GM23338 (cell line): ENCODE measurements at regions not wholly inside any gene's neighbourhood (a gene's known extent, or its start where the extent isn't known, plus 50 kb on each side); places are given as distances from the start of the nearest gene placed in this dataset.
A peak's percentile ranks its signal among the peaks of the same experiment; 100 is the strongest.

Experiments
- ATAC-seq: fragments of 200-7000 bp; cut with Tn5 transposase; 3 replicates; pipeline ENCODE4 v1.9.1; 2020
- DNase-seq: peaks from one replicate; pipeline ENCODE4 v3.0.0-alpha.2; 2015; ENCODE audit warnings: low spot score
- H2AFZ ChIP-seq: fragments of 200-600 bp; sonication (generic); 2 replicates; pipeline ENCODE4 v1.8.0; 2016; ENCODE audit warnings: antibody characterized with exemption, mild to moderate bottlenecking, moderate library complexity
- H3F3A ChIP-seq: fragments of 200-600 bp; sonication (generic); replicated peaks from 2 replicates; pipeline ENCODE4 v1.8.0; 2017; ENCODE audit warnings: antibody characterized with exemption, mixed run types, low read depth
- H3K27ac ChIP-seq: fragments of 200-600 bp; sonication (generic); 2 replicates; pipeline ENCODE4 v1.6.1; 2016; ENCODE audit warnings: low read depth
- H3K27me3 ChIP-seq: fragments of 200-600 bp; sonication (generic); 2 replicates; pipeline ENCODE4 v1.8.0; 2016; ENCODE audit warnings: mild to moderate bottlenecking, mixed run types, moderate library complexity; ENCODE audit not compliant: insufficient read depth
- H3K36me3 ChIP-seq: fragments of 200-600 bp; sonication (generic); 2 replicates; pipeline ENCODE4 v1.8.0; 2016; ENCODE audit warnings: mild to moderate bottlenecking; ENCODE audit not compliant: insufficient read depth
- H3K4me1 ChIP-seq: fragments of 200-600 bp; sonication (generic); 2 replicates; pipeline ENCODE4 v1.8.0; 2016; ENCODE audit warnings: mild to moderate bottlenecking, moderate library complexity; ENCODE audit not compliant: insufficient read depth
- H3K4me2 ChIP-seq: fragments of 200-600 bp; sonication (generic); 2 replicates; pipeline ENCODE4 v1.7.1; 2017; ENCODE audit warnings: mixed run types
- H3K4me3 ChIP-seq: fragments of 200-600 bp; sonication (generic); 2 replicates; pipeline ENCODE4 v1.6.1; 2016; ENCODE audit warnings: mixed run types
- H3K79me2 ChIP-seq: fragments of 200-600 bp; sonication (generic); replicated peaks from 2 replicates; pipeline ENCODE4 v1.8.0; 2017; ENCODE audit warnings: mild to moderate bottlenecking; ENCODE audit not compliant: insufficient read depth
- H3K9me2 ChIP-seq: fragments of 200-600 bp; sonication (generic); 2 replicates; pipeline ENCODE4 v1.8.0; 2017; ENCODE audit not compliant: insufficient read depth
- H4K20me1 ChIP-seq: fragments of 200-600 bp; sonication (generic); replicated peaks from 2 replicates; pipeline ENCODE4 v1.8.0; 2017; ENCODE audit warnings: mild to moderate bottlenecking; ENCODE audit not compliant: insufficient read depth
- H3K27ac Mint-ChIP-seq: 2 replicates; pipeline ENCODE4 v1.8.0; 2020; ENCODE audit warnings: inconsistent platforms, mild to moderate bottlenecking, moderate library complexity, mixed read lengths
- H3K27me3 Mint-ChIP-seq: 3 replicates; pipeline ENCODE4 v1.8.0; 2022; ENCODE audit warnings: low read depth, mild to moderate bottlenecking, moderate library complexity, mixed read lengths, inconsistent platforms; ENCODE audit not compliant: insufficient read depth, poor library complexity
- H3K36me3 Mint-ChIP-seq: 3 replicates; pipeline ENCODE4 v1.8.0; 2021; ENCODE audit warnings: low read depth, mild to moderate bottlenecking, inconsistent platforms, moderate library complexity, mixed read lengths
- H3K4me1 Mint-ChIP-seq: 3 replicates; pipeline ENCODE4 v1.8.0; 2020; ENCODE audit warnings: mild to moderate bottlenecking, inconsistent platforms, mixed read lengths
- H3K4me3 Mint-ChIP-seq: 3 replicates; pipeline ENCODE4 v1.8.0; 2021; ENCODE audit warnings: moderate library complexity, mild to moderate bottlenecking, inconsistent platforms, mixed read lengths
- H3K9me3 Mint-ChIP-seq: 3 replicates; pipeline ENCODE4 v1.8.0; 2020; ENCODE audit warnings: moderate library complexity, mild to moderate bottlenecking, inconsistent platforms, mixed read lengths
- CREB1 ChIP-seq: fragments of 250-450 bp; sonication (Bioruptor Pico); IDR thresholded peaks from 2 replicates; pipeline ENCODE4 v1.5.0; 2020; ENCODE audit warnings: low read depth, mild to moderate bottlenecking, moderate library complexity
- EZH2phosphoT487 ChIP-seq: fragments of 200-600 bp; sonication (generic); IDR thresholded peaks from one replicate; pipeline ENCODE4 v1.8.1; 2018; ENCODE audit warnings: antibody characterized with exemption; ENCODE audit not compliant: unreplicated experiment
- JUNB ChIP-seq: IDR thresholded peaks from one replicate; pipeline ENCODE4 v1.6.1; 2016; ENCODE audit warnings: antibody characterized with exemption; ENCODE audit not compliant: unreplicated experiment
- NANOG ChIP-seq: IDR thresholded peaks from 2 replicates; pipeline ENCODE4 v1.6.1; 2016; ENCODE audit warnings: antibody characterized with exemption, borderline replicate concordance
- STAT1 ChIP-seq: IDR thresholded peaks from one replicate; pipeline ENCODE4 v1.6.1; 2016; ENCODE audit warnings: antibody characterized with exemption; ENCODE audit not compliant: unreplicated experiment
- ZNF114 ChIP-seq: fragments of 250-450 bp; sonication (Bioruptor Pico); IDR thresholded peaks from 2 replicates; pipeline ENCODE4 v1.5.0; 2020; ENCODE audit warnings: mild to moderate bottlenecking, moderate library complexity
- TF ChIP-seq, protein P1 (sequence below): IDR thresholded peaks from one replicate; pipeline ENCODE4 v1.6.1; 2018; ENCODE audit warnings: antibody characterized with exemption; ENCODE audit not compliant: unreplicated experiment
- TF ChIP-seq, protein P2 (sequence below), 2 experiments: fragments of 200-600 bp in 1 of 2; sonication (generic) in 1 of 2; conservative IDR thresholded peaks; 2 replicates each; pipeline versions ENCODE4 v1.5.1 to v1.6.1; 2016 to 2017; ENCODE audit warnings: antibody characterized with exemption in 2 of 2, low read depth in 2 of 2, mild to moderate bottlenecking in 2 of 2, moderate library complexity in 1 of 2
- TF ChIP-seq, protein P3 (sequence below): fragments of 250-450 bp; sonication (Bioruptor Pico); IDR thresholded peaks from 2 replicates; pipeline ENCODE4 v1.5.0; 2020; ENCODE audit warnings: mild to moderate bottlenecking, moderate library complexity

DNA sequence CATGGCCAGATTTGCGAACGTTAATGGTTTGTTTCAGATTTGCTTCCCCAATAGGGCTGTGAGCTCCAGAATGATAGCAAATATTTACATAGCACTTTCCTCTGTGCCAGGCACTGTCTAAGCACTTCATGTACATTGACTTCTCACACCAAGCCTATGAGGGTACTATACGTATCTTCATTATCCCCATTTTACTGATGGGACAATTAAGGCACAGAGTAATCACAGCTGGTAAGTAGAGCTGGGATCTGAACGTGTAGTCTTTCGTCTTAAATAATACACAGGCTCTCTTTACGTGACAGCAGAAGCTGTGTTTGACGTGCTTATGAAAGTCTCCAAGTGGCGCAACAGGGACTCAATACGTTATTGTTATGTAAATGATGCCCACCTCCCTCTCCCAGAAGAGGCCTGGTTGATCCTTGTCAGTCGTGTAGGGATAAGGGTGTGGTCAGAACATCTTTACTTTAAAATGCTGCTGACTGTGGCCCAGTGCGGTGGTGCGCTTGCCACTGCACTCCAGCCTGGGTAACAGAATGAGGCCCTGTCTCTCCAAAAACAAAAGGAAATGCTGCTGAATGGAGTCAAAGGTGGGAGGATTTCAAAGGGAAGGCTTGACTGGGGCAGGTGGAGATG is 66.3 kb upstream of the TCL1B start:
- no peak overlapping the region for H3K4me3 ChIP-seq
- peaks cover 13% of the 10 kb centered on the region; the same call in 1 of the 2 replicates for H3K9me2 ChIP-seq
- Mint-ChIP-seq H3K4me3 (no peak overlapping the region), H3K36me3 (no peaks in the 10 kb centered on the region), H3K27ac (no peak overlapping the region), H3K27me3 (peaks cover 9% of the 10 kb centered on the region), H3K4me1 (peaks cover 39% of the 10 kb centered on the region), H3K9me3 (no peaks in the 10 kb centered on the region)
- H3K79me2 ChIP-seq = no peaks in the 10 kb centered on the region
- H3K36me3 ChIP-seq = no peaks in the 10 kb centered on the region
- H3K4me2 ChIP-seq = peak overlapping the region; percentile 53; the same call in 1 of the 2 replicates
- no peak overlapping the region; the same call in 1 of the 2 replicates for H2AFZ ChIP-seq
- H4K20me1 ChIP-seq = no peaks in the 10 kb centered on the region
- DNase-seq (peak; percentile 49), ATAC-seq (peak; percentile 79)
- no peak overlapping the region for H3K27ac ChIP-seq
- no peaks in the 10 kb centered on the region for H3F3A ChIP-seq
- no peaks in the 10 kb centered on the region for H3K27me3 ChIP-seq
- peaks cover 26% of the 10 kb centered on the region for H3K4me1 ChIP-seq
- TF ChIP-seq JUNB (no peak), STAT1 (no peak), CREB1 (CRISPR knock-in tag) (no peak), ZNF114 (no peak), EZH2phosphoT487 (no peak), NANOG (no peak)
- TF ChIP-seq, protein P1, sequence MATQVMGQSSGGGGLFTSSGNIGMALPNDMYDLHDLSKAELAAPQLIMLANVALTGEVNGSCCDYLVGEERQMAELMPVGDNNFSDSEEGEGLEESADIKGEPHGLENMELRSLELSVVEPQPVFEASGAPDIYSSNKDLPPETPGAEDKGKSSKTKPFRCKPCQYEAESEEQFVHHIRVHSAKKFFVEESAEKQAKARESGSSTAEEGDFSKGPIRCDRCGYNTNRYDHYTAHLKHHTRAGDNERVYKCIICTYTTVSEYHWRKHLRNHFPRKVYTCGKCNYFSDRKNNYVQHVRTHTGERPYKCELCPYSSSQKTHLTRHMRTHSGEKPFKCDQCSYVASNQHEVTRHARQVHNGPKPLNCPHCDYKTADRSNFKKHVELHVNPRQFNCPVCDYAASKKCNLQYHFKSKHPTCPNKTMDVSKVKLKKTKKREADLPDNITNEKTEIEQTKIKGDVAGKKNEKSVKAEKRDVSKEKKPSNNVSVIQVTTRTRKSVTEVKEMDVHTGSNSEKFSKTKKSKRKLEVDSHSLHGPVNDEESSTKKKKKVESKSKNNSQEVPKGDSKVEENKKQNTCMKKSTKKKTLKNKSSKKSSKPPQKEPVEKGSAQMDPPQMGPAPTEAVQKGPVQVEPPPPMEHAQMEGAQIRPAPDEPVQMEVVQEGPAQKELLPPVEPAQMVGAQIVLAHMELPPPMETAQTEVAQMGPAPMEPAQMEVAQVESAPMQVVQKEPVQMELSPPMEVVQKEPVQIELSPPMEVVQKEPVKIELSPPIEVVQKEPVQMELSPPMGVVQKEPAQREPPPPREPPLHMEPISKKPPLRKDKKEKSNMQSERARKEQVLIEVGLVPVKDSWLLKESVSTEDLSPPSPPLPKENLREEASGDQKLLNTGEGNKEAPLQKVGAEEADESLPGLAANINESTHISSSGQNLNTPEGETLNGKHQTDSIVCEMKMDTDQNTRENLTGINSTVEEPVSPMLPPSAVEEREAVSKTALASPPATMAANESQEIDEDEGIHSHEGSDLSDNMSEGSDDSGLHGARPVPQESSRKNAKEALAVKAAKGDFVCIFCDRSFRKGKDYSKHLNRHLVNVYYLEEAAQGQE = no peak
- TF ChIP-seq, protein P2, sequence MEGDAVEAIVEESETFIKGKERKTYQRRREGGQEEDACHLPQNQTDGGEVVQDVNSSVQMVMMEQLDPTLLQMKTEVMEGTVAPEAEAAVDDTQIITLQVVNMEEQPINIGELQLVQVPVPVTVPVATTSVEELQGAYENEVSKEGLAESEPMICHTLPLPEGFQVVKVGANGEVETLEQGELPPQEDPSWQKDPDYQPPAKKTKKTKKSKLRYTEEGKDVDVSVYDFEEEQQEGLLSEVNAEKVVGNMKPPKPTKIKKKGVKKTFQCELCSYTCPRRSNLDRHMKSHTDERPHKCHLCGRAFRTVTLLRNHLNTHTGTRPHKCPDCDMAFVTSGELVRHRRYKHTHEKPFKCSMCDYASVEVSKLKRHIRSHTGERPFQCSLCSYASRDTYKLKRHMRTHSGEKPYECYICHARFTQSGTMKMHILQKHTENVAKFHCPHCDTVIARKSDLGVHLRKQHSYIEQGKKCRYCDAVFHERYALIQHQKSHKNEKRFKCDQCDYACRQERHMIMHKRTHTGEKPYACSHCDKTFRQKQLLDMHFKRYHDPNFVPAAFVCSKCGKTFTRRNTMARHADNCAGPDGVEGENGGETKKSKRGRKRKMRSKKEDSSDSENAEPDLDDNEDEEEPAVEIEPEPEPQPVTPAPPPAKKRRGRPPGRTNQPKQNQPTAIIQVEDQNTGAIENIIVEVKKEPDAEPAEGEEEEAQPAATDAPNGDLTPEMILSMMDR (conservative IDR thresholded peaks at IDR 0.05; ENCODE audit: low read depth in 2 of 2) = no peak
- TF ChIP-seq, protein P3, sequence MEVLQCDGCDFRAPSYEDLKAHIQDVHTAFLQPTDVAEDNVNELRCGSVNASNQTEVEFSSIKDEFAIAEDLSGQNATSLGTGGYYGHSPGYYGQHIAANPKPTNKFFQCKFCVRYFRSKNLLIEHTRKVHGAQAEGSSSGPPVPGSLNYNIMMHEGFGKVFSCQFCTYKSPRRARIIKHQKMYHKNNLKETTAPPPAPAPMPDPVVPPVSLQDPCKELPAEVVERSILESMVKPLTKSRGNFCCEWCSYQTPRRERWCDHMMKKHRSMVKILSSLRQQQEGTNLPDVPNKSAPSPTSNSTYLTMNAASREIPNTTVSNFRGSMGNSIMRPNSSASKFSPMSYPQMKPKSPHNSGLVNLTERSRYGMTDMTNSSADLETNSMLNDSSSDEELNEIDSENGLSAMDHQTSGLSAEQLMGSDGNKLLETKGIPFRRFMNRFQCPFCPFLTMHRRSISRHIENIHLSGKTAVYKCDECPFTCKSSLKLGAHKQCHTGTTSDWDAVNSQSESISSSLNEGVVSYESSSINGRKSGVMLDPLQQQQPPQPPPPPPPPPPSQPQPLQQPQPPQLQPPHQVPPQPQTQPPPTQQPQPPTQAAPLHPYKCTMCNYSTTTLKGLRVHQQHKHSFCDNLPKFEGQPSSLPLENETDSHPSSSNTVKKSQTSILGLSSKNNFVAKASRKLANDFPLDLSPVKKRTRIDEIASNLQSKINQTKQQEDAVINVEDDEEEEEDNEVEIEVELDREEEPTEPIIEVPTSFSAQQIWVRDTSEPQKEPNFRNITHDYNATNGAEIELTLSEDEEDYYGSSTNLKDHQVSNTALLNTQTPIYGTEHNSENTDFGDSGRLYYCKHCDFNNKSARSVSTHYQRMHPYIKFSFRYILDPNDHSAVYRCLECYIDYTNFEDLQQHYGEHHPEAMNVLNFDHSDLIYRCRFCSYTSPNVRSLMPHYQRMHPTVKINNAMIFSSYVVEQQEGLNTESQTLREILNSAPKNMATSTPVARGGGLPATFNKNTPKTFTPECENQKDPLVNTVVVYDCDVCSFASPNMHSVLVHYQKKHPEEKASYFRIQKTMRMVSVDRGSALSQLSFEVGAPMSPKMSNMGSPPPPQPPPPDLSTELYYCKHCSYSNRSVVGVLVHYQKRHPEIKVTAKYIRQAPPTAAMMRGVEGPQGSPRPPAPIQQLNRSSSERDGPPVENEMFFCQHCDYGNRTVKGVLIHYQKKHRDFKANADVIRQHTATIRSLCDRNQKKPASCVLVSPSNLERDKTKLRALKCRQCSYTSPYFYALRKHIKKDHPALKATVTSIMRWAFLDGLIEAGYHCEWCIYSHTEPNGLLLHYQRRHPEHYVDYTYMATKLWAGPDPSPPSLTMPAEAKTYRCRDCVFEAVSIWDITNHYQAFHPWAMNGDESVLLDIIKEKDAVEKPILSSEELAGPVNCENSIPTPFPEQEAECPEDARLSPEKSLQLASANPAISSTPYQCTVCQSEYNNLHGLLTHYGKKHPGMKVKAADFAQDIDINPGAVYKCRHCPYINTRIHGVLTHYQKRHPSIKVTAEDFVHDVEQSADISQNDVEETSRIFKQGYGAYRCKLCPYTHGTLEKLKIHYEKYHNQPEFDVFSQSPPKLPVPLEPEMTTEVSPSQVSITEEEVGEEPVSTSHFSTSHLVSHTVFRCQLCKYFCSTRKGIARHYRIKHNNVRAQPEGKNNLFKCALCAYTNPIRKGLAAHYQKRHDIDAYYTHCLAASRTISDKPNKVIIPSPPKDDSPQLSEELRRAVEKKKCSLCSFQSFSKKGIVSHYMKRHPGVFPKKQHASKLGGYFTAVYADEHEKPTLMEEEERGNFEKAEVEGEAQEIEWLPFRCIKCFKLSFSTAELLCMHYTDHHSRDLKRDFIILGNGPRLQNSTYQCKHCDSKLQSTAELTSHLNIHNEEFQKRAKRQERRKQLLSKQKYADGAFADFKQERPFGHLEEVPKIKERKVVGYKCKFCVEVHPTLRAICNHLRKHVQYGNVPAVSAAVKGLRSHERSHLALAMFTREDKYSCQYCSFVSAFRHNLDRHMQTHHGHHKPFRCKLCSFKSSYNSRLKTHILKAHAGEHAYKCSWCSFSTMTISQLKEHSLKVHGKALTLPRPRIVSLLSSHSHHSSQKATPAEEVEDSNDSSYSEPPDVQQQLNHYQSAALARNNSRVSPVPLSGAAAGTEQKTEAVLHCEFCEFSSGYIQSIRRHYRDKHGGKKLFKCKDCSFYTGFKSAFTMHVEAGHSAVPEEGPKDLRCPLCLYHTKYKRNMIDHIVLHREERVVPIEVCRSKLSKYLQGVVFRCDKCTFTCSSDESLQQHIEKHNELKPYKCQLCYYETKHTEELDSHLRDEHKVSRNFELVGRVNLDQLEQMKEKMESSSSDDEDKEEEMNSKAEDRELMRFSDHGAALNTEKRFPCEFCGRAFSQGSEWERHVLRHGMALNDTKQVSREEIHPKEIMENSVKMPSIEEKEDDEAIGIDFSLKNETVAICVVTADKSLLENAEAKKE (CRISPR knock-in tag) = no peak
